Mesendoderm (in vitro differentiated cells): ENCODE measurements at regions not wholly inside any gene's neighbourhood (a gene's known extent, or its start where the extent isn't known, plus 50 kb on each side); places are given as distances from the start of the nearest gene placed in this dataset.

Experiments
- DNase-seq: peaks from one replicate; pipeline ENCODE4 v3.0.0; 2013
- H2AK5ac ChIP-seq: 2 replicates; pipeline ENCODE4 v1.6.1; 2013; ENCODE audit warnings: low read length, inconsistent platforms
- H2BK120ac ChIP-seq: 2 replicates; pipeline ENCODE4 v1.6.1; 2013; ENCODE audit warnings: low read depth, mild to moderate bottlenecking, low read length, moderate library complexity, mixed read lengths
- H2BK15ac ChIP-seq: replicated peaks from 2 replicates; pipeline ENCODE4 v1.6.1; 2013; ENCODE audit warnings: low read depth, mild to moderate bottlenecking, moderate library complexity
- H2BK5ac ChIP-seq: 2 replicates; pipeline ENCODE4 v1.6.1; 2013; ENCODE audit warnings: low read length, inconsistent platforms
- H3K18ac ChIP-seq: 2 replicates; pipeline ENCODE4 v1.6.1; 2013; ENCODE audit warnings: mild to moderate bottlenecking, low read length, mixed read lengths
- H3K23ac ChIP-seq: one replicate; pipeline ENCODE4 v1.6.1; 2013; ENCODE audit warnings: low read length
- H3K27ac ChIP-seq: 2 replicates; pipeline ENCODE4 v1.5.1; 2013; ENCODE audit warnings: low read depth, mild to moderate bottlenecking, inconsistent platforms, low read length, moderate library complexity
- H3K27me3 ChIP-seq: 2 replicates; pipeline ENCODE4 v1.6.1; 2013; ENCODE audit warnings: low read length, control low read depth, mild to moderate bottlenecking, inconsistent platforms; ENCODE audit not compliant: insufficient read depth, poor library complexity
- H3K36me3 ChIP-seq: 2 replicates; pipeline ENCODE4 v1.6.1; 2013; ENCODE audit warnings: low read length, inconsistent platforms; ENCODE audit not compliant: control insufficient read depth, insufficient read depth
- H3K4ac ChIP-seq: one replicate; pipeline ENCODE4 v1.6.1; 2013; ENCODE audit warnings: low read depth, mild to moderate bottlenecking, low read length, moderate library complexity
- H3K4me1 ChIP-seq: 2 replicates; pipeline ENCODE4 v1.6.1; 2013; ENCODE audit warnings: low read depth, low read length, inconsistent platforms; ENCODE audit not compliant: control insufficient read depth
- H3K4me2 ChIP-seq: 2 replicates; pipeline ENCODE4 v1.6.1; 2013; ENCODE audit warnings: low read length
- H3K4me3 ChIP-seq: 2 replicates; pipeline ENCODE4 v1.5.1; 2013; ENCODE audit warnings: mild to moderate bottlenecking, low read length
- H3K56ac ChIP-seq: one replicate; pipeline ENCODE4 v1.6.1; 2013; ENCODE audit warnings: low read length
- H3K79me1 ChIP-seq: 2 replicates; pipeline ENCODE4 v1.6.1; 2013; ENCODE audit warnings: low read length, inconsistent platforms
- H3K79me2 ChIP-seq: 2 replicates; pipeline ENCODE4 v1.6.1; 2013; ENCODE audit warnings: mild to moderate bottlenecking, low read length; ENCODE audit not compliant: control insufficient read depth, insufficient read depth
- H3K9ac ChIP-seq: 2 replicates; pipeline ENCODE4 v1.6.1; 2013; ENCODE audit warnings: low read length, inconsistent platforms
- H4K5ac ChIP-seq: one replicate; pipeline ENCODE4 v1.6.1; 2013; ENCODE audit warnings: low read length
- H4K8ac ChIP-seq: one replicate; pipeline ENCODE4 v1.6.1; 2013; ENCODE audit warnings: low read depth, mild to moderate bottlenecking, control low read depth, low read length, moderate library complexity
- WGBS: extraction: QIAGEN DNeasy Blood & Tissue Kit; methylation state at CpG from one replicate; pipeline ENCODE4 v1.1.7; 2013; ENCODE audit warnings: low lambda C conversion rate, missing lambda C conversion rate; ENCODE audit not compliant: insufficient coverage; ENCODE audit errors: extremely low coverage; 5-methylcytosine and 5-hydroxymethylcytosine counted together

- Histone ChIP-seq H3K79me1 (no peaks in the 10 kb centered on the region), H3K4me3 (no peak overlapping the region), H3K27ac (no peak overlapping the region), H4K8ac (no peak overlapping the region), H3K18ac (no peak overlapping the region), H2BK120ac (no peak overlapping the region), H2BK15ac (no peak overlapping the region), H3K23ac (no peak overlapping the region), H3K36me3 (no peaks in the 10 kb centered on the region), H2BK5ac (no peak overlapping the region), H3K4me2 (no peak overlapping the region), H3K4me1 (no peaks in the 10 kb centered on the region), H3K9ac (no peak overlapping the region), H3K27me3 (no peaks in the 10 kb centered on the region), H4K5ac (no peak overlapping the region), H3K79me2 (no peaks in the 10 kb centered on the region), H3K4ac (no peak overlapping the region), H2AK5ac (no peak overlapping the region), H3K56ac (no peak overlapping the region)
- no peak for DNase-seq
- no CpG with 5 or more reads among the region's 5 CpGs for WGBS
Measured at GRCh38 chr12:126159139-126159538, 1093.9 kb downstream of the AACS start.

GRCh38 chr12:126160912-126161311, 1095.7 kb downstream of the AACS start:
- no peak overlapping the region for H3K4me3 ChIP-seq
- H3K27ac ChIP-seq: no peak overlapping the region
- H2AK5ac ChIP-seq: no peak overlapping the region
- no peaks in the 10 kb centered on the region for H3K79me2 ChIP-seq
- no peaks in the 10 kb centered on the region for H3K36me3 ChIP-seq
- H3K18ac ChIP-seq: no peak overlapping the region
- H3K9ac ChIP-seq: no peak overlapping the region
- no peaks in the 10 kb centered on the region for H3K79me1 ChIP-seq
- no CpG with 5 or more reads among the region's 1 CpG for WGBS
- H4K8ac ChIP-seq: no peak overlapping the region
- H3K4me2 ChIP-seq: no peak overlapping the region
- H2BK15ac ChIP-seq: no peak overlapping the region
- no peaks in the 10 kb centered on the region for H3K27me3 ChIP-seq
- no peaks in the 10 kb centered on the region for H3K4me1 ChIP-seq
- H3K4ac ChIP-seq: no peak overlapping the region
- no peak overlapping the region for H3K23ac ChIP-seq
- no peak for DNase-seq
- H3K56ac ChIP-seq: no peak overlapping the region
- H2BK120ac ChIP-seq: no peak overlapping the region
- no peak overlapping the region for H2BK5ac ChIP-seq
- H4K5ac ChIP-seq: no peak overlapping the region

- Histone ChIP-seq H4K5ac (no peak overlapping the region), H3K27ac (no peak overlapping the region), H3K79me1 (no peaks in the 10 kb centered on the region), H3K4ac (no peak overlapping the region), H4K8ac (no peak overlapping the region), H3K79me2 (no peaks in the 10 kb centered on the region), H2BK5ac (no peak overlapping the region), H3K23ac (no peak overlapping the region), H2BK15ac (no peak overlapping the region), H2BK120ac (no peak overlapping the region), H3K4me1 (no peaks in the 10 kb centered on the region), H3K36me3 (no peaks in the 10 kb centered on the region), H3K18ac (no peak overlapping the region), H3K56ac (no peak overlapping the region), H3K4me2 (no peak overlapping the region), H3K4me3 (no peak overlapping the region), H3K27me3 (no peaks in the 10 kb centered on the region), H2AK5ac (no peak overlapping the region), H3K9ac (no peak overlapping the region)
- DNase-seq: no peak
- WGBS: no CpG with 5 or more reads among the region's 8 CpGs
Measured at GRCh38 chr12:126163984-126164383, 1098.7 kb downstream of the AACS start.

- no peak overlapping the region for H3K4me2 ChIP-seq
- no peak for DNase-seq
- no peak overlapping the region for H3K4me3 ChIP-seq
- H3K79me1 ChIP-seq: no peaks in the 10 kb centered on the region
- no peak overlapping the region for H2BK5ac ChIP-seq
- no peak overlapping the region for H3K23ac ChIP-seq
- no peaks in the 10 kb centered on the region for H3K4me1 ChIP-seq
- no CpG with 5 or more reads among the region's 5 CpGs for WGBS
- no peaks in the 10 kb centered on the region for H3K27me3 ChIP-seq
- H2AK5ac ChIP-seq: no peak overlapping the region
- H2BK120ac ChIP-seq: no peak overlapping the region
- no peak overlapping the region for H4K8ac ChIP-seq
- no peak overlapping the region for H3K4ac ChIP-seq
- no peaks in the 10 kb centered on the region for H3K36me3 ChIP-seq
- H3K56ac ChIP-seq: no peak overlapping the region
- H3K9ac ChIP-seq: no peak overlapping the region
- no peak overlapping the region for H2BK15ac ChIP-seq
- no peak overlapping the region for H3K27ac ChIP-seq
- H3K18ac ChIP-seq: no peak overlapping the region
- no peaks in the 10 kb centered on the region for H3K79me2 ChIP-seq
- no peak overlapping the region for H4K5ac ChIP-seq
Measured at GRCh38 chr12:126171937-126172559, 1106.8 kb downstream of the AACS start.

GRCh38 chr12:126182619-126183236, 1117.5 kb downstream of the AACS start:
- Histone ChIP-seq H3K18ac (no peak overlapping the region), H4K5ac (no peak overlapping the region), H3K27me3 (no peaks in the 10 kb centered on the region), H3K4ac (no peak overlapping the region), H4K8ac (no peak overlapping the region), H2BK15ac (no peak overlapping the region), H3K79me1 (no peaks in the 10 kb centered on the region), H3K56ac (no peak overlapping the region), H3K9ac (no peak overlapping the region), H3K23ac (no peak overlapping the region), H2AK5ac (no peak overlapping the region), H3K27ac (no peak overlapping the region), H2BK120ac (no peak overlapping the region), H2BK5ac (no peak overlapping the region), H3K79me2 (no peaks in the 10 kb centered on the region), H3K4me1 (no peaks in the 10 kb centered on the region), H3K36me3 (no peaks in the 10 kb centered on the region), H3K4me2 (no peak overlapping the region), H3K4me3 (no peak overlapping the region)
- DNase-seq: no peak
- no CpG with 5 or more reads among the region's 5 CpGs for WGBS

GRCh38 chr12:126185025-126185424, 1119.8 kb downstream of the AACS start:
- H3K79me1 ChIP-seq: no peaks in the 10 kb centered on the region
- DNase-seq: no peak
- H3K36me3 ChIP-seq: no peaks in the 10 kb centered on the region
- H3K27me3 ChIP-seq: no peaks in the 10 kb centered on the region
- no peak overlapping the region for H3K4ac ChIP-seq
- no CpG with 5 or more reads among the region's 1 CpG for WGBS
- no peaks in the 10 kb centered on the region for H3K79me2 ChIP-seq
- no peak overlapping the region for H3K27ac ChIP-seq
- no peaks in the 10 kb centered on the region for H3K4me1 ChIP-seq
- no peak overlapping the region for H3K4me3 ChIP-seq
- H3K4me2 ChIP-seq: no peak overlapping the region
- no peak overlapping the region for H4K5ac ChIP-seq
- no peak overlapping the region for H3K18ac ChIP-seq
- no peak overlapping the region for H4K8ac ChIP-seq
- H2AK5ac ChIP-seq: no peak overlapping the region
- no peak overlapping the region for H3K23ac ChIP-seq
- H3K56ac ChIP-seq: no peak overlapping the region
- H2BK120ac ChIP-seq: no peak overlapping the region
- no peak overlapping the region for H2BK15ac ChIP-seq
- H2BK5ac ChIP-seq: no peak overlapping the region
- H3K9ac ChIP-seq: no peak overlapping the region
